K562 (cell line): ENCODE measurements at regions not wholly inside any gene's neighbourhood (a gene's known extent, or its start where the extent isn't known, plus 50 kb on each side); places are given as distances from the start of the nearest gene placed in this dataset.

Source experiments
- ATAC-seq: fragments of 200-7000 bp; cut with Tn5 transposase; 3 replicates; pipeline ENCODE4 v1.9.1; 2020; ENCODE audit warnings: moderate library complexity
- BruUV-seq: library from RNA; stranded (reverse); fragments of 400-500 nt; replicated peaks from 2 replicates; lab custom pipeline; 2021; lab: Mats Ljungman, UMichigan
- CTCF ChIA-PET: fragments of 300-600 bp; formaldehyde crosslinking; extraction: SDS; loops from one replicate; lab custom pipeline; 2021; ENCODE audit warnings: low intra/inter-chr PET ratio; lab: Yijun Ruan, JAX
- POLR2A ChIA-PET: fragments of 300-600, 350-650 bp; sonication (Branson Sonifier 250); formaldehyde crosslinking; extraction: SDS; loops from one replicate; lab custom pipeline; 2021; ENCODE audit warnings: antibody characterized with exemption, inconsistent platforms; lab: Yijun Ruan, JAX
- DNase-seq, 4 experiments: peaks; one replicate each; pipeline versions ENCODE4 v3.0.0 to v3.0.0-alpha.2; 2011 to 2018; ENCODE audit warnings: low spot score in 3 of 4, mixed read lengths in 3 of 4; ENCODE audit errors: extremely low read depth in 1 of 4
- FAIRE-seq: peaks from 2 replicates; lab custom pipeline; 2011; peaks lifted over from hg19 to GRCh38; lab: Jason Lieb, UNC
- H2AFZ ChIP-seq: 2 replicates; pipeline ENCODE4 v1.6.0; 2011; ENCODE audit warnings: low read depth, low read length, control low read depth, inconsistent platforms
- H3K27ac ChIP-seq: fragments of 200-600 bp; 3 replicates; pipeline ENCODE4 v1.8.0; 2011; ENCODE audit warnings: low read depth, mild to moderate bottlenecking, control low read depth, inconsistent platforms, low read length, moderate library complexity, mixed read lengths; ENCODE audit errors: extremely low read depth
- H3K27me3 ChIP-seq, 2 experiments: fragments of 300-600 bp in 1 of 2; 2 replicates in 1 of 2; 3 replicates in 1 of 2; pipeline versions ENCODE4 v1.6.0 to v1.8.0; 2011; ENCODE audit warnings: inconsistent platforms in 2 of 2, low read length in 2 of 2, mild to moderate bottlenecking in 1 of 2, mixed read lengths in 1 of 2, moderate library complexity in 1 of 2; ENCODE audit not compliant: control insufficient read depth in 2 of 2, insufficient read depth in 2 of 2
- H3K36me3 ChIP-seq: fragments of 300-600 bp; 3 replicates; pipeline ENCODE4 v1.8.0; 2011; ENCODE audit warnings: mild to moderate bottlenecking, low read length, inconsistent platforms; ENCODE audit not compliant: control insufficient read depth, insufficient read depth
- H3K4me1 ChIP-seq, 2 experiments: fragments of 200-600 bp in 1 of 2; replicated peaks in 1 of 2; 2 replicates in 1 of 2; 3 replicates in 1 of 2; pipeline versions ENCODE4 v1.5.1 to v1.8.0; 2011; ENCODE audit warnings: inconsistent platforms in 2 of 2, low read length in 2 of 2, mild to moderate bottlenecking in 1 of 2, mixed read lengths in 1 of 2, moderate library complexity in 1 of 2; ENCODE audit not compliant: control insufficient read depth in 2 of 2, insufficient read depth in 2 of 2
- H3K4me2 ChIP-seq: 2 replicates; pipeline ENCODE4 v1.6.1; 2011; ENCODE audit warnings: low read length, control low read depth, inconsistent platforms, mixed read lengths; ENCODE audit not compliant: insufficient read depth
- H3K4me3 ChIP-seq: fragments of 200-600 bp; sonication (generic), shearing (Covaris generic); 2 replicates; pipeline ENCODE4 v1.5.1; 2016; ENCODE audit warnings: control low read depth, inconsistent platforms
- H3K79me2 ChIP-seq: fragments of 200-600 bp; 3 replicates; pipeline ENCODE4 v1.8.0; 2011; ENCODE audit warnings: low read length, inconsistent platforms; ENCODE audit not compliant: control insufficient read depth, insufficient read depth
- H3K9ac ChIP-seq, 2 experiments: 2 replicates each; pipeline versions ENCODE4 v1.6.0 to v1.6.1; 2011; ENCODE audit warnings: low read depth in 2 of 2, low read length in 2 of 2, control low read depth in 1 of 2, inconsistent platforms in 1 of 2, mild to moderate bottlenecking in 1 of 2, mixed read lengths in 1 of 2; ENCODE audit not compliant: insufficient read depth in 1 of 2
- H3K9me1 ChIP-seq: one replicate; pipeline ENCODE4 v1.6.0; 2011; ENCODE audit warnings: inconsistent platforms, mild to moderate bottlenecking, low read length, moderate library complexity; ENCODE audit not compliant: control insufficient read depth, insufficient read depth
- H3K9me3 ChIP-seq: replicated peaks from 2 replicates; pipeline ENCODE4 v1.5.1; 2011; ENCODE audit warnings: low read depth, low read length, inconsistent platforms; ENCODE audit not compliant: control insufficient read depth, insufficient read depth
- H4K20me1 ChIP-seq: replicated peaks from 2 replicates; pipeline ENCODE4 v1.6.1; 2011; ENCODE audit warnings: low read length, inconsistent platforms, mixed read lengths; ENCODE audit not compliant: control insufficient read depth, insufficient read depth
- ADNP ChIP-seq: fragments of 200-800 bp; sonication (Bioruptor generic); IDR thresholded peaks from 2 replicates; pipeline ENCODE4 v1.6.1; 2016; ENCODE audit warnings: missing genetic modification characterization, missing compliant biosample characterization
- CBFB ChIP-seq: sonication (generic); formaldehyde crosslinking; IDR thresholded peaks from 2 replicates; pipeline ENCODE4 v1.4.0; 2020; ENCODE audit warnings: mild to moderate bottlenecking, missing genetic modification reagents
- RFX7 ChIP-seq: fragments of 250-450 bp; sonication (Bioruptor Pico); IDR thresholded peaks from 2 replicates; pipeline ENCODE4 v1.5.1; 2021; ENCODE audit warnings: mild to moderate bottlenecking
- ZNF121 ChIP-seq: sonication (generic); formaldehyde crosslinking; conservative IDR thresholded peaks from 2 replicates; pipeline ENCODE4 v1.8.0; 2022; ENCODE audit warnings: missing genetic modification reagents
- WGBS: fragments of 100-300 bp; shearing (Covaris generic); methylation state at CpG from one replicate; pipeline ENCODE4 v1.1.6; 2016; ENCODE audit warnings: low coverage, mixed read lengths; ENCODE audit not compliant: insufficient coverage; ENCODE audit errors: missing lambda C conversion rate; 5-methylcytosine and 5-hydroxymethylcytosine counted together
- in situ Hi-C: fragments of 300-500 bp; cut with MboI; formaldehyde crosslinking; loops from 4 replicates; pipeline ENCODE4 v1.15.0; 2018; ENCODE audit warnings: inconsistent platforms, mixed read lengths
- intact Hi-C: fragments of 100-400 bp; cut with micrococcal nuclease; formaldehyde crosslinking; loops from 2 replicates; pipeline ENCODE4 v1.14.2; 2022
- TF ChIP-seq, protein P1 (sequence below): fragments of 450-650 bp; IDR thresholded peaks from one replicate; pipeline ENCODE4 v1.6.1; 2018; ENCODE audit warnings: mild to moderate bottlenecking, moderate library complexity; ENCODE audit not compliant: partially characterized antibody
- TF ChIP-seq, protein P2 (sequence below): sonication (generic); formaldehyde crosslinking; IDR thresholded peaks from 2 replicates; pipeline ENCODE4 v1.8.1; 2022; ENCODE audit warnings: missing genetic modification reagents

DNA sequence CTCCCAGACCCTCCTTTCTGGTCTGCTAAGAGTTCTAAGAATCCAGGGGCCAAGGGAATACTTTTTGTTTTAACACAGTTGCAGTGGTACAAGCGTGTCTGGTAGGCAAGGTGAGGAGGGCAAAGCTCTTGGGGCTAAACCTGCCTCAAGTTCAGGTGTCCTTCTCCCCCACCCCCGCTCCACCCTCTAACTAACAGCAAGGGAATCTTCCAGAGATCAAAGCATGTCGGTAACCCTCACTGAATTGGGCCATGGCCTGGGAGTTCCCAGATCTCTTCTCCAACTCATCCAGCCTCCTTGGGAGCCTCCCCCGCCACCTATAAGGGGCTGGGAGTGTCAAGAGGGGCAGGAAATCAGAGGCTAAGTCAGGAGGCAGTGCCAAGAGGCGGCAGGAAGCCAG, 55.7 kb upstream of the TAC4 start:
- intact Hi-C loops = no loop called here
- H3K9me1 ChIP-seq = no peaks in the 10 kb centered on the region
- peaks cover 36 to 76% of the 10 kb centered on the region in 2 experiments; a peak in 4 of 5 replicates for H3K27me3 ChIP-seq
- FAIRE-seq (no peak), DNase-seq (no peak), ATAC-seq (no peak)
- in situ Hi-C loops = no loop called here
- H3K4me3 ChIP-seq = no peak overlapping the region
- H3K9ac ChIP-seq = no peak overlapping the region
- H3K9me3 ChIP-seq = no peaks in the 10 kb centered on the region
- 0% methylated on average over 4 of the region's 5 CpGs for WGBS
- POLR2A ChIA-PET = no interaction called here
- TF ChIP-seq ZNF121 (CRISPR knock-in tag) = no peak
- no peak for TF ChIP-seq RFX7 (CRISPR knock-in tag)
- no peak for TF ChIP-seq CBFB (CRISPR knock-in tag)
- TF ChIP-seq, protein P1, sequence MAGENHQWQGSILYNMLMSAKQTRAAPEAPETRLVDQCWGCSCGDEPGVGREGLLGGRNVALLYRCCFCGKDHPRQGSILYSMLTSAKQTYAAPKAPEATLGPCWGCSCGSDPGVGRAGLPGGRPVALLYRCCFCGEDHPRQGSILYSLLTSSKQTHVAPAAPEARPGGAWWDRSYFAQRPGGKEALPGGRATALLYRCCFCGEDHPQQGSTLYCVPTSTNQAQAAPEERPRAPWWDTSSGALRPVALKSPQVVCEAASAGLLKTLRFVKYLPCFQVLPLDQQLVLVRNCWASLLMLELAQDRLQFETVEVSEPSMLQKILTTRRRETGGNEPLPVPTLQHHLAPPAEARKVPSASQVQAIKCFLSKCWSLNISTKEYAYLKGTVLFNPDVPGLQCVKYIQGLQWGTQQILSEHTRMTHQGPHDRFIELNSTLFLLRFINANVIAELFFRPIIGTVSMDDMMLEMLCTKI = no peak
- TF ChIP-seq ADNP (tag) = no peak
- TF ChIP-seq, protein P2, sequence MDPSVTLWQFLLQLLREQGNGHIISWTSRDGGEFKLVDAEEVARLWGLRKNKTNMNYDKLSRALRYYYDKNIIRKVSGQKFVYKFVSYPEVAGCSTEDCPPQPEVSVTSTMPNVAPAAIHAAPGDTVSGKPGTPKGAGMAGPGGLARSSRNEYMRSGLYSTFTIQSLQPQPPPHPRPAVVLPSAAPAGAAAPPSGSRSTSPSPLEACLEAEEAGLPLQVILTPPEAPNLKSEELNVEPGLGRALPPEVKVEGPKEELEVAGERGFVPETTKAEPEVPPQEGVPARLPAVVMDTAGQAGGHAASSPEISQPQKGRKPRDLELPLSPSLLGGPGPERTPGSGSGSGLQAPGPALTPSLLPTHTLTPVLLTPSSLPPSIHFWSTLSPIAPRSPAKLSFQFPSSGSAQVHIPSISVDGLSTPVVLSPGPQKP (CRISPR knock-in tag) = no peak
- TF ChIP-seq, all 486 proteins: peak for 0
- H4K20me1 ChIP-seq = peaks cover 11% of the 10 kb centered on the region; the same call in 1 of the 2 replicates
- CTCF ChIA-PET = no interaction called here
- H3K27ac ChIP-seq = no peak overlapping the region
- no peaks in the 10 kb centered on the region for H3K36me3 ChIP-seq
- H3K4me2 ChIP-seq = no peak overlapping the region
- no peaks in the 10 kb centered on the region for H3K79me2 ChIP-seq
- H2AFZ ChIP-seq = no peak overlapping the region
- BruUV-seq = no TSS peak
- peaks cover 0 to 7% of the 10 kb centered on the region in 2 experiments; a peak in 1 of 5 replicates for H3K4me1 ChIP-seq
